Kasumi-1 (cell line): ENCODE measurements at regions not wholly inside any gene's neighbourhood (a gene's known extent, or its start where the extent isn't known, plus 50 kb on each side); places are given as distances from the start of the nearest gene placed in this dataset.
A peak's percentile ranks its signal among the peaks of the same experiment; 100 is the strongest.

ENCODE experiments used
- DNase-seq, 2 experiments: peaks; one replicate each; lab custom pipeline; 2025; lab: John Stamatoyannopoulos, UW

DNA sequence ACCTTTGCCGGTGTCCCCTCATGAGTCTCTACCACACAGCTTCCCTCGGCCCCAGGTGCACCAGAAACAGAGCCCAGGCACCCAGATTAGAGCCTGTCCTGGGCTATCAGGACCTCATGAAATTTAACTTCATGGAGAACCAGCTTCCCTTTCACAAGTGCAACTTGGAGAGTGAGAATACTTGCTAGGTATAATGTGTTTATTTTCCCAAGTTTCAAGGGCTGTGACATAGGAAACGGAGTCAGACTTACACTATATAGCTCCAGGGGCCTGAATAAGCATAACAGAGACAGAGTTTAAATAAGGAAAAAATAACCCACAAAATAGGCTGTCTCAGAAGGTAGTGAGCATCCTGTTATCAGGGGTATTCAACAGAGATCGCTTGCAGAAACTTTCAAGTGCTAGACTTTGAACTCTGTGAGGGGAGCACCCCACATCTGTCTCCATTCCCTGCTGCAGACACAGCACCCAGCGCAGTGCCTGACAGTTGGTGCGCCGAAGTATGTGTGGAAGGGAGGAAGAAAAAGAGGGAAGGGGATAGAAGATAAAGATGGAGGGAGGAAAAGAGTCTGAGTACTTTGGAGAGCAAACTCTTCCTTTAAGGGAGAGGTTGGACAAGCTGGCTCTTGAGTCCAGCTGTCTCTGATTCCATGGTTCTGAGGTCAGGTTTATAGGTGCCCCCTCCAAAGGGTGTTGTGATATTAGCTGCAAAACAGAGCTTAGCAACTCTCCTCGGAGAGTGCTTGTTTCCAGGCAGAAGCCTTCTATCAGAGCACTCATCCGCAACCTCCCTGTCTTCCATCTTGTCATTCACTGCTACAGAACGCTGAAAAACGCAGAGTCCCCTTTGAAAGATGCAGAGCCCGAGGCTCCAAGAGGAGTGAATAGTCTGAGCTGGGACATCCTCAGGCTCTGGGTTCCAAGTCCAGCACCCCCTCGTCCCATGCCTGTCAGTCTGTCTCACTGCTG lies 84.8 kb downstream of the CPN2 start:
- DNase-seq: peak in 1 of 2 experiments; percentile 12

DNA sequence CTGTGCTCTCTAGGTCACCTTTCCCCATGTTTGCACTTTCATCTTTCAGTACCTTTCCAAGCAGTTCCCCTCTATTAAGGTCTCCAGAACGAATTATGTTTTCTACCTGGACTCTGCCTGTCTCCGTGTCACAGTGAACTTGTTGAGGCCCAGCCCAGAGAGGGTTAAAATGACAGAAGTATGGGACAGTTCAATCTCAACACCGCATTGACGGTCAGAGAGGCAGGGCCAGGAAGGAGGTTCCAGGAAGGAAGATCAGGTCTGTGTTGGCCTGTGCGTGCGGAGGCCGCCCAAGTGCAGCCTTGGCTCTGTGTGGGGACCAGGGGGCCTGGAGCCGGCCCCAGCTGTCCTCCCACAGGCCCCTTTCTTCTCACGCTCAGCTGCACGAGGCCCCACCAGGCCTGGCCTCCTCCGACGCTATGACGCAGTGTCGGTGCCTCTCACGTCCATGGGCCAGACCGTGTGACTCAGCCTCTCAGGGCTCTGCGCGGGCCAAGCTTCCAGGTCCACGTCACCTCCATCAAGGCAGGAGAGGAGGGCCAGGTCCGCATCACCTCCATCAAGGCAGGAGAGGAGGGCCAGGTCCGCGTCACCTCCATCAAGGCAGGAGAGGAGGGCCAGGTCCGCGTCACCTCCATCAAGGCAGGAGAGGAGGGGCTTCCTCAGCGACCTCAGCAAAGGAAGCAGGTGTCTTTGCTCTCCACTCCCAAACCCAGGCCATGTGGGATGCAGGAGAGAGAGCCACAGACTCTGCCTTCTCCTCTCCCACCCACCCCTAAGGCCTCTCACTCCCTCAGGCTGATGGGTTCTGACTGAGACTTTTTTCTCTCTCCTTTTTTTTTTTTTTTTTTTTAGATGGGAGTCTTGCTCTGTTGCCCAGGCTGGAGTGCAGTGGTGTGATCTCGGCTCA lies 83.1 kb downstream of the CPN2 start:
- no peak for DNase-seq

DNA sequence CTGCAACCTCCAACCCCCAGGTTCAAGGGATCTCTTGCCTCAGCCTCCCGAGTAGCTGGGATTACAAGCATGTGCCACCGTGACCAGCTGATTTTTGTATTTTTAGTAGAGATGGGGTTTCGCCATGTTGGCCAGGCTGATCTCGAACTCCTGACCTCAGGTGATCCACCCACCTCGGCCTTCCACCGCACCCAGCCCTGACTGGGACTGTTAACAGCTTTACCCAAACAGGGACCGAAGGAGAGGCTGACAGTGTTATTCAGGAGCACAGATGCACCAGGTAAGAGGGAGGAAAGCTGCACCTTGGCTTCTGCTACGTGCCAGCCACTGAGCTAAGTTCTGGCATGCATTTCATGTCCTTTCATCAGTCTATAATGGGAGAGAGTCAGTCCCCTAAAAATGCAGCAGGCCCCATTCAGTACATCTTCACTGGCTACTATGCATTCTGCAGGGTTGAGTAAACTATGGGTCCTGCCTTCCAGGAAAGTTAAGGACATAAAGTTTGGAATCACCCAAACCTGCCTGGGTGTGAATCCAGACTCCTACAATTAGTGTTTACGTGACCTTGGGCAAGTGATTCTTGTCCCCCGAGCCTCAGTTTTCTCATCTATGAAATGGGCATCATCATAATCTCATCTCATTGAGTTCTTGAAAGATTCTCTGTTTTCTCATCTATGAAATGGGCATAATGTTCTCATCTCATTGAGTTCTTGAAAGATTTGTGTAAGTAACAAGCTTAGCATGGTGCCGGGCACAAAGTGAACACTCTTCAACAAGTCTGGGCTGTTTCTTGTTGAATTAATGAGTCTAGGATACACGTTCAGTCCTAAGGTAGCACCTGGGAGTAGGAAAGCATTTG lies 82.2 kb downstream of the CPN2 start:
- no peak for DNase-seq

DNA sequence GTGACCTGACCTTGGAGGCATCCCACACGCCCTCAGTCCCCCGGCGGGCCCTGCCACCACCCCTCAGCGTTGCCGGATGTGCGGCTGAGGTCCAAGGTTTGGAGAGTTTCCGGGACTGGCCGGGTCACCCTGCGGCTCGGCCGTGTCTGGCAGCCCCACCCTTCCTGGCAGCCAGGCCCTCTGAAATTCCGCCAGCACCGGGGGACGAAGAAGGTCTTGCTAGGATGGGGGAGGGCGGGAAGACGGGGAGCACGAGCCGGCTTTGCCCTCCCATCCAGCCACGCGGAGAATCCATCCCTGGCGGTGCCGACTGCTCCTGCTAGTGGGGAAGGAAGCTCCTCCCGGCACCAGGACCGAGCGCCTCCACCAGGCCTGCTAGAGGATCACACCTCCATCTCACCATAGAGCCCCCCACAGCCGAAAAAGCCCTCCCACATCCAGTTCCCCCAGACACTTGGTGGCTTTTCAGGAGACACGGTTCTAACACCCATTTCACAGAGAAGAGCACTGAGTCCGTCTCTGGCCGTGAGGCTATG lies 81.5 kb downstream of the CPN2 start:
- no peak for DNase-seq

DNA sequence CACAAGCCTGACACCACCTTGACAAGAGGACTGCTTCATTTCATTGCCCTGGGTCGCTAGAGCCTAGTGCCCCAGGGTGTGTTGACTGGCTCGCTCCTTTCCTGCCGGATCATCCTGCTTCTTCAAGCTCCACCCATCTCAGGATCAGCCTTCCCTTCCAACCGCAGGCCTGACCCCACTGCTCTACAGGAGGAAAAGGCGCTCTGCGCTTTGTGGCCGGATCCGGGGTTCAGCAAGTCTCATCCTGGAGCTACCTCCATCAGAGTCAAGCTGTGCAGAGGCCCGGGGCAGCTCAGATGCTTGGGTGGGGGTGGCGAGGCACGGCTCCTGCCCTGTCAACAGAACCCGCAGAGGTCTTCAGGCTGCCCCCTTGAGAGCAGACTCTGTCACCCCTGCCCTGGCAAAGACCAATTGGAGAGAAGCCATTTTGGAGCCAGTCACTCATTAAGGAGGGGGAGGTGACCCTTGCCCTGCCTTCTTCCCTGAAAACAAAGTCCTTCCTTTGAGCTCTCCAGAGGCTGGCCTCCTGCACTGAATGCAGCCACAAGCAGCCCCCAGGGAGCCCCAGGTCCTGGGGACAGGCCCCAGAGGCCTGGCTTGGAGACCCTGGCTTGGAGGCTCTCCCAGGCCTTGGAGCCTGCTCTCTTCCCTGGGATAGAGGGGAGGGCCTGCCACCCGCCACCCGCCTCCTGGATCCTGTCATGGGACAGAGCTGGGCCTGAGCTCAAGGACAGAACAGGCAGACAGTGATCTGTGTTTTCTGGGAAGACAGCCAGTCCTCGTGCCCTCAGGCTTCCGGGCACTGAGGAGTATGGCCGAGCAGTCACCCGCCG lies 80.3 kb downstream of the CPN2 start:
- no peak for DNase-seq

DNA sequence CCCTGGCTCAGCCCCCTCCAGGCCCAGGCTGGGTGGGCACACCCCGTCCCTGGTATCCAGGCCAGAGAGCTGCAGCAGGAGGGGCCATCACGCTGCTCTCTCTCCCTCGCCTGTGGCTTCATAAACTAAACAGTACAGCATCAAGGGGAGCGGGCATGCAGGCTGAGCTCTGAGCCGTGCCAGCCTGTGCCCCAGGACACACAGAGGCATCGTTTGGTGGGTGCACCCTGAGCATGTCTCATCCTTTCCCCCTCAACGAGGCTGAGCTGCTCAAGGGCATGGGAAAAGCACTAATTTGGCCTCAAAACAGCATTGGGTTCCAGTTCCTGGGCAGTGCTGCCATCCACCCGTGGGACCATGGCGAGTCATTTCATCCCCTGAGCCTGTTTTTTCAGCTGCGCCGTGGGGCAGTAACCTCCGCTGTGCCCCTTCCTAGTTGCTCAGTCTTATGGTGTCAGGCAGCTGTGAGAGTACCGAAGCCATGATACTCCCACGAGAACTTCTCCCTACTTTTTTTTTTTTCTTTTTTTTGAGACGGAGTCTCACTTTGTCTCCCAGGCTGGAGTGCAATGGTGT lies 79.6 kb downstream of the CPN2 start:
- DNase-seq: no peak

DNA sequence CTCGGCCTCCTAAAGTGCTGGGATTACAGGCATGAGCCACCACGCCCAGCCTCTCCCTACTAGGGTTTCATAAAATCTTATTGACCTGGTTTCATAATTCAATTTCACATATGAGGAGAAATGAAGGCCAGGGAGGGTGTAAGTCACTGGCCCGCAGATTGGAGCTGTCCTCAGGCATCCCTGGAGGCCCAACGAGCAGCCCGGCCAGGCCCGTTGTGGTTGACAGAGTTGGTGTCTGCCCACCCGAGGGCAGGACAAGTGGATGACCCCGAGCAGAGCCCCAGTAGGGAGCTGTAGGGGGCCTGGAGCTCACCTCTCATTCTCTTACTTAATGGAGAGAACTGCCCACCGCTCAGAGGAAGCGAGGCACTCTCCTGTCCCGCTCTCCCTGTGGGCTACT lies 78.9 kb downstream of the CPN2 start:
- DNase-seq: no peak

DNA sequence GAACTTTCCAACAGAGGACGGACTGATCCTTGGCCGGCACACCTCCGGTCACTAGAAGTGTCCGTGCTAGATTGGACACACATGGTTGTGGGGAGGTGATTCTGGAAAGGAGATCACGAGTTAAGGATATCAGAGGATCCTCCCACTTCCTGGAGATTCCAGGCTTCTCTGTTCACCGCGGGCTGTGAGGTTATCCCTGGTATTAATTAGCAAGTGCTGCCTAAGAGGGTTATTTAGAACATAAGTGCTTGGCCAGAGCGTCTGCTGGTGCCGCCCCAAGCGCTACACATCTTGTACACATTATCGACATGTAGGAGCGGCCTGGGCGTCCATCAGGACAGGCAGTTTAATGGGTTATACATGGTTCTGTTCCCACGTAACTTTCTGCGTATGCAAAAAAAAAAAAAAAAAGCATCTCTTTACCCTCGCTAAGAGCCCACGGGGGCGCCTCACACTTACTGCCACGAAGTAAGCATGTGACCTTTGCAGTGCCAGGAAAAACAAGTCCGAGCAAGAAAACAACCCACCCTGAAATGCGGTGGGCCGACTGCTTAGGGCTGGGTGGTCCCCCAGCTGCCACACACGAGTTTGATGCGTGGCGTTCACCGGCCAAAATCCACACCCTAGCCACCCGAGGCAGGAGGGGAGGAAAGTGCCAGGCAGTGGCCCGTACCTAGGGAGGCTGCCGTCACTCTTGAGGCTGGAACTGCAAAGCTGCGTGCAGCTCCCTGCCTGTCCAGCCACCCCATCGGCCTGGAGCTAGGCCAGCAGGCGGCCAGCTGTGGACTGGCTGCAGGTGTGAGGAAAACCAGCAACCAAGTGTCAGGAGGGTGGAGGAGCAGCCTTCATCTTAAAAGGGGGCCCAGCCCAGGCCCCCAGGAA lies 78.0 kb downstream of the CPN2 start:
- no peak for DNase-seq

DNA sequence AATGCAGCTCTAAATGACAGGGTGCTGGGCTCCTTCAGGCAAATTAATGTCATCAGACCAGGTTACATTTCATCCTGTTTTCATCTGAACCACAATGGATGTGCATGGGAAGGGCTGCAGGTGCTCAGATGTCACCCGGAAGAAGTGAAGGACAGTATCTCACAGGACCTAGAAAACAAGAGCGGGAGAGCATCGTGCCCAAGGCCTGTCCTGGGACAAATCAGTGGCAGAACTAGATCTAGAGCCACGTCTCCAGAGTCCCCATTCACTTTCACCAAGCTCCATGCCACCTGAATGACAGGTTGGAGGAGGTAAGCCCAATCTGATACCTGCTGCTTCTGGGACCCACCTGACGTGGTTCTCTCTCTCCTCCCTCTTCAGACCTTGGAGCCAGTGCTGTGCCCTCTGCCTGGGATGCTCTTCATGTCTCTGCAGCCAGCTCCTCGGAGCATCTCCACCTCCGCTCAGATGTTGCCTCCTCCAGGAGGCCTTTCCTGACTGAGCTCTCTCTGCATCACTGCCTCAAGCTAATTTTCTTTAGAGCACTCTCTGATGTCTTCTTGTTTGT lies 77.3 kb downstream of the CPN2 start:
- no peak for DNase-seq

DNA sequence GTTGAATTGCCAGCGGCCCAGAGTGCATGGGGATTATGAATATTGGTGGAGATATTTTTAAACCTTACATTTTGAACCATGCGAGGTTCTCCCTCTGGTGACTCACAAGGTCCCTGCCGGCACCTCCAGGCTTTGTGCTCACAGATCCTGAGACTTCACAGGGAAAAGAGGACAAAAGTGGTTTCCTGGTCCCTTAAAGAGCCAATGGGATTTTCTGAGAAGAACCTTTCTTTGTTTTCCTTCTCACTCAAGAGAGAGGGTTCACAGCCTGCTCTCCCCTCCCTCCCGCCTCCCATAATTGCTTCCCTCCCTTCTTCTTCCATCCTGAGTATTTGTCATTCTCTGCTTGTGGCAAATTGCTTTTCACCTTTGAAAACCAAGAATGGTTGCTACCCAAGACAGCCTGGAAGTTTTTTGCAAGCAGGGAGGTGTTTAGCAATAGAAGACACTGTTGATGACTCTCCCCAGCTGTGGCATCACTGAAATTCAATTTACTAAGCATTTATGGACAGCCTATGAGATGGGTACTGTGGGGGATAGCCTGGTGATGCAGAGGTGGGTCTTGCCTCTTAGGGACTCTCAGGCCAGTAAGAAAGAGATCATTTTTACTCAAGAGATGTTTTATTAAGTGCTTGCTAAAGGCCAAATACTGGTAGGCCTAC lies 76.6 kb downstream of the CPN2 start:
- DNase-seq: no peak

DNA sequence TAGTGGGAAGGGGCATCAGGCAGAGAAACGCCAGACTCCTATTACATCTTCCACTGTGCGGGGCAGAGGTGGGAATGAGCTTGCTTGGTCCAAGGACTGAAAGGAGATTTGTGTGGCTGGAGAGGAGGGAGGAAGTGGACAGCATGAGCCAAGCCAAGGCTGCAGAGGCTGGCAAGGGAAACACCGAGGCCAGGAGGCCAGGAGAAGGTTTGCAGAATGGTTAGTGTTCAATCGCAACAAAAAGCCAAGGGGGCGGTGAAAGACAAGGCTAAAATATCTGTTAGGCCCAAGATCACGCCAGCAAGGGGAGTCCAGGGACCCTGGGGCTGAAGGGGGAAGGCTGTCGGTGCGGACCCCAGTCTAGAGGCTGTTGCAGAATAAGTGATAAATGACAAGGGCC lies 75.8 kb downstream of the CPN2 start:
- no peak for DNase-seq

DNA sequence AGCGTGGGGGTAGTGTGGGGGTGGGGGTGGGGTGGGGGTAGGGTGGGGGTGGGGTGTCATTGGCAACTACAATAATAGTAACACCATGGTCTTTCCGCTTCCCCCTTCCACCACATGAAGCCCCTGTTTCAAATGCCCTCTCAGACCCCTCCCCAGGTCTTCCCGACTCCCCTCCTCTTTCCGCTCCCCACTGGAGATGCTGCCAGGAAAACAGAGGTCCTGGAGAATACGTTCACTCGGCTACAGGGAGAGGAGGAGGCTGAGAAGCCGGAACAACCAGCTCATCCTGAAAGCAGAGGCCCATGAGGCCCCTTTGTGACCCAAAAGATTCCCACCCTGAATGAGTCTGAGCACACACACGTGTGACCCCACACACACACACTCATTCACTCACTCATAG lies 75.4 kb downstream of the CPN2 start:
- DNase-seq: no peak

DNA sequence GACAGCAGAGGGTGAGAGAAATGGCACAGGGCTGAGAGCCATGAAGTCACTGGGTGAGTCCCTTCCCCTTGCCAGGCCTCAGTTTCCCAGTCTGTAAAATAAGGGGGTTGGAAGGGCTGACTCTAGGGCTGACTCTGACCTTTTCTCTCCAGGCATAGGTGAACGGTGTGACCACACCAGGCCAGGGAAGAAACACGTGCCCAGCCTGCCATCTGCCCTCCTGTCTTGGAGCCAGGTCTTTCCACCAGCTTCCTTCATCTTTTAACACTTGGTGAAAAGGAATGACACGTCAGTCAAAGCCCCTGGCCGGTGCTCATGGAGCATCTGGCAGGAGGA lies 74.4 kb downstream of the CPN2 start:
- no peak for DNase-seq

DNA sequence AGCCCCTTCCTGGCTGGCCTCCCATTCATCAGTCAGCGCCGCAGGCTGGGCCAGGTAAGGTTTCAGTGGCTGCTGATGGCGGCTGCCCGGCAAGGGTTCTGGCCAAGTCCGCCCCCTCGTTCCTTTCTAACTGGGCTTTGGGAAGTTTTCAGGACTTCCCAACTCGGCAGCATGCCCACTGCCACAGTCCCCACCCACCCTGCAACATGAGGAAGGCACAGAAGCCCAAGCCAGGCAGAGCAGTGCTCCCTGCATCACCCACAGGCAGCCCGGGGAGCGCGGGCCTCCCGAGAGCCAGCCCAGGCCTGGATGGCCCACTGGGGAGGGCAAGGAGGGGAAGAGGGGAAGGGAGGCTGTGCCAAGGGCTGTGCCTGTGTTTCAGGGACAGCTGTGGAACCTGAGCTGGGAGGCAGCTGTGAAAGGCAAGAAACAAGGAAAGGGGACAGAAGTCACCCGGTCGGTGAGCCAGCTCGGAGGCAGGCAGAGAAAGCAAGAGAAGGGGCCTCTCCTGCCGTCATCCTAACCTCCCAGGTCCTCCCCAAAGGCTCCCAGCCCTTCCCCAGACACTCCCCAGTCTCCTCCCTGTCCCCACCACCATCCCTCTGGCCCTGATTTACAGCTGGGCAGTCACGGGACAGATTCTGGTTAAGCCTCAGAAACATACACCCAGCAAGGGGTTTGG lies 73.9 kb downstream of the CPN2 start:
- no peak for DNase-seq

DNA sequence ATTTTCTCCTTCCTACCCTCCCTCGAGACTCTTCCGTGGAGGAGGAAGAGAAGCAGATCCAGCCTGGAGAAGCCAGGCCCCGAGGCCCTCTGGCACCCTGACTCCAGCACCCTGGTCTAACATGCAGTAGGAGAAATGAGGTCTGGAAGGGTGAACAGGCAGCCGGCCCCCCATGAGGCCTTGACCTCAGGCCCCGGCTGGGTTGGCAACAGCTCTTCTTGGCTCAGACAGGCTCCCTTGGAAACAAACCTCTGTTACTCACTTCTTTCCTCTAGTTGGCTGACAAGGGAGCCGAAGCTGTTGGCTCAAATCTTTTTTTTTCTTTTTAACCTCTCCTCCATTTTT lies 73.4 kb downstream of the CPN2 start:
- DNase-seq: no peak

DNA sequence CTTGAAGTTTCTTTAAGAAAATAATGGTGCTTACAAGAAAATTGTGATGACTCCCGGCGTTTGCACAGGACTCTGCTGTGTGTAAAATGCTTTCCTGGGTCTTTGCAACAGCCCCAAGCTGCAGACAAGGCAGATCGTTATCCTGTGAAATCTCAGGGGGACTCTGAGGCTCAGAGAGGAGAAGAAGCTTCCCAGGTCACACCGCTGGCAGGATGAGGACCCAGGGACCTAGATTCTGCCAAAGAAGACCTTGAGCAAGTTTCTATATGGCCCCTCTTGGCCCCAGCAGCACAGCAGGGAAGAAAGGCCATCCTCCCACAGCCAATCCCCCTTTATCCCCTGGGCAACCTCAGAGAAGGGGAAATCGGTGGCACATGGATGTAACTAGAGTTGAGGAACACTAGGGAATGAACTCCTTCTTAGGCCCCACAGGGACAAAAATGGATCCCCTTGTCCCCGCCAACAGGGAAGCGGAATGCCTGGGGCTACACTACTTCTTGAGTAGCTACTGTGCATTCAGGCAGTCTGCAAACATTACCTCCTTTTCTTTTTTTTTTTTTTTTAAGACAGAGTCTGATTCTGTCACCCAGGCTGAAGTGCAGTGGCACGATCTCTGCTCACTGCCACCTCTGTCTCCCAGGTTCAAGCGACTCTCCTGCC lies 72.8 kb downstream of the CPN2 start:
- DNase-seq: no peak

DNA sequence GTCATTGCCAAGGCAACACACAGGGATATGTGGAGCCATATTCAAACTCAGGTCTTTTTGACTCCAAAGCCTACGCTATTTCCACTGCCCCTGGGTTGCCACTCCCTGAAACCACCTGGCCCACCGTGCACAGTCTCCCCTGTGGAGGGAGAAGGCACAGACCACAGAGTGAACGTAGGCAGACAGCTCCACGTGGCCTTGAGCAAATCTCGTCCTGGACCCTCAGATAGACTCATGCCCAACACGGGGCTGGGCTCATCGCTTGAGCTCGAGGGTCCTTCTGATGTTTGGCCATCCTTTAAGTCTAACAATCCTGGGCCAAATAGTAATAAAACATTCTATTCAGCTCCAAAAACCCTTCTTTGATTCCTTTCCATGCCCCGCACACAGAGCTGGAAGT lies 72.0 kb downstream of the CPN2 start:
- DNase-seq: no peak
